GM13977 (cell line): ENCODE measurements at regions not wholly inside any gene's neighbourhood (a gene's known extent, or its start where the extent isn't known, plus 50 kb on each side); places are given as distances from the start of the nearest gene placed in this dataset.
"Not testable (repeated sequence)": the region's sequence is repeated elsewhere in the genome, so short reads cannot be mapped to it uniquely, and the experiment has no call there.

Experiments used
- DNase-seq: peaks from one replicate; pipeline ENCODE4 v3.0.0; 2012; ENCODE audit warnings: low spot score
- CTCF ChIP-seq: IDR thresholded peaks from 2 replicates; pipeline ENCODE4 v1.5.1; 2012; ENCODE audit warnings: mild to moderate bottlenecking, control low read depth; ENCODE audit not compliant: insufficient read depth; ENCODE audit errors: extremely low read depth, missing control alignments
- in situ Hi-C: fragments of 300-500 bp; cut with MboI; formaldehyde crosslinking; loops from one replicate; pipeline ENCODE4 v1.12.0; 2022; ENCODE audit warnings: low sequenced_read_pairs, low pct_unique_long_range_greater_than_20kb, mixed read lengths, inconsistent platforms; ENCODE audit not compliant: unreplicated experiment

DNA sequence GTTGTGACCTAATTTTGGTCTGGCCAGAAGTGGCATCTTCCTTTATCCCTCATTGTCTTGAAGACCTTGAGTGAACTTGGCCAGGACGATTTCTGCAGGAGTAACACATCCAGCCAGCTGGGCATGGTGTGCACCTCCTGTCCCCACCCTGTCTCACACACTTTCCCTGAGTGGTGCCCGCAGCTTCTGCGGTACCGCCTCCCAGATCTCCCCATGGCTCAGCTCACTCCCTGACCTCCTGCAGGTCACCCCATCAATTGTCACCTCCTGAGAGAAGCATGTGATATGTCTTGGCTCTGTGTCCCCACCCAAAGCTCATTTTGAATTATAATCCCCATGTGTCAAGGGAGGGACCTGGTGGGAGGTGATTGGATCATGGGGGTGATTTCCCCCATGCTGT lies 50.2 kb upstream of the TP53I11 start:
- DNase-seq = no peak
- TF ChIP-seq CTCF = no peak
- in situ Hi-C loops = no loop called here

DNA sequence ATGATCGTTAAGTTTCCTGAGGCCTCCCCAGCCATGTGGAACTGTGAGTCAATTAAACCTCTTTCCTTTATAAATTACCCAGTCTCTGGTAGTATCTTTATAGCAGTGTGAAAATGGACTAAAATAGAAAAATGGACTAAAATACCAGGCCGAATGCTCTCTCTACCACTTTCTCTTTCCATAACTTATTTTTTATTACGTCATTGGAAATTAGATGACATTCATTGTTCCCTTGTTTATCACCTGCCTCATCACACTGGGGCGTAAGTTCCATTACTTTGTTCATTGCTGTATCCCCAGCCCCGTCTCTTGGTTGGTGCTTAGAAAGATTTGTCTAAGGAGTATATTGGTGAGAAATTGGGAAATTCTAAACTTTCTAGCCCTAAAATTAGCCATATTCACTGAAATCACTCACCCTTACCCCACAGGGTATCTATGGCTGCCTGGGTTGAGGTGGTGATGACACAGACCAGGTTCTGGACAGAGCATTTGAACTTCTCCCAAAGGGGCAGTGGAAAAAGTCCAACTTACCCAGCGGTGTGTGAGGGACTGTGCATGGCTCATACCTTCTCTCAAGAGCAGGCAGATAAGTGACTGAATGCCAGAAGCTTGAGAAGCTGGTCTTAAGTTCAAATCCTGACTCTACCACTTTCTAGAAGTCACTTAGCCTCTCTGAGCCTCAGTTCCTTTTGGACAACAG lies 50.9 kb upstream of the TP53I11 start:
- in situ Hi-C loops = no loop called here
- DNase-seq = no peak

DNA sequence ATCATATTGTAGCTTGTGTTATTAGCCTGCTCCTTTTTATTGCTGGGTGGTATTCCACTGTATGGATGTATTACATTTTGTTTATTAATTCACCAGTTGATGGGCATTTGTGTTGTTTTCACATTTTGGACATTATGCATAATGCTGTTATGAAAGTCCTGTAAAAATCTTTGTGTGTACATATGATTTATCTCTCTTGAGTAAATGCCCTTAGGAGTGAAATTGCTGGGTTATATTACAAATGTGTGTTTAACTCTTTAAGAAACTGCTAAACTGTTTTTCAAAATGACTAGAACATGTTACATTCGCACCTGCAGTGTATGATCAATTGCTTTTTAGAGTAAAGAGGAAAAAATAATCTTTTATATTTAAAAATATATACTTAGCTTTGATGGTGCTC lies 54.4 kb upstream of the TP53I11 start:
- in situ Hi-C loops = no loop called here
- TF ChIP-seq CTCF = no peak
- DNase-seq = no peak

More for the DNA sequence above, 50.9 kb upstream of the TP53I11 start:
- TF ChIP-seq CTCF = no peak

- in situ Hi-C loops = no loop called here
- DNase-seq = no peak
- TF ChIP-seq CTCF = no peak
These were observed 56.3 kb upstream of the TP53I11 start for GRCh38 chr11:45007011-45007410.

DNA sequence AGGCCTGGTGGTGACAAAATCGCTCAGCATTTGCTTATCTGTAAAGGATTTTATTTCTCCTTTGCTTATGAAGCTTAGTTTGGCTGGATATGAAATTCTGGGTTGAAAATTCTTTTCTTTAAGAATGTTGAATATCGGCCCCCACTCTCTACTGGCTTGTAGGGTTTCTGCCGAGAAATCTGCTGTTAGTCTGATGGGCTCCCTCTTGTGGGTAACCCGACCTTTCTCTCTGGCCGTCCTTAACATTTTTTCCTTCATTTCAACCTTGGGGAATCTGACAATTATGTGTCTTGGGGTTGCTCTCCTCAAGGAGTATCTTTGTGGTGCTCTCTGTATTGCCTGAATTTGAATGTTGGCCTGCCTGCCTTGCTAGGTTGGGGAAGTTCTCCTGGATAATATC lies 65.3 kb upstream of the TP53I11 start:
- DNase-seq, in situ Hi-C loops: not testable (repeated sequence)

DNA sequence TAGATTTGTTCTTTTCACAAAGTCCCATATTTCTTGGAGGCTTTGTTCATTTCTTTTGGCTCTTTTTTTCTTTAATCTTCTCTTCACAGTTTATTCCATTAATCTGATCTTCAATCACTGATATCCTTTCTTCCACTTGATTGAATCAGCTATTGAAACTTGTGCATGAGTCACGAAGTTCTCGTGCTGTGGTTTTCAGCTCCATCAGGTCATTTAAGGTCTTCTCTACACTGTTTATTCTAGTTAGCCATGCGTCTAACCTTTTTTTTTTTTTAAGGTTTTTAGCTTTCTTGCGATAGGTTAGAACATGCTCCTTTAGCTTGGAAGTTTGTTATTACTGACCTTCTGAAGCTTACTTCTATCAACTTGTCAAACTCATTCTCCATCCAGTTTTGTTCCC lies 65.8 kb upstream of the TP53I11 start:
- DNase-seq = not testable (repeated sequence)

GRCh38 chr11:45017329-45017728 lies 66.6 kb upstream of the TP53I11 start:
- in situ Hi-C loops = no loop called here
- no peak for DNase-seq
- no peak for TF ChIP-seq CTCF

More for the DNA sequence above, 65.8 kb upstream of the TP53I11 start:
- in situ Hi-C loops = not testable (repeated sequence)

- in situ Hi-C loops = no loop called here
- TF ChIP-seq CTCF = no peak
- DNase-seq = no peak
These were observed 70.3 kb upstream of the TP53I11 start for GRCh38 chr11:45021001-45021400.
